Transverse colon (tissue), 4 donors: ENCODE measurements at regions not wholly inside any gene's neighbourhood (a gene's known extent, or its start where the extent isn't known, plus 50 kb on each side); places are given as distances from the start of the nearest gene placed in this dataset.
A peak's percentile ranks its signal among the peaks of the same experiment; 100 is the strongest.
"Not testable (repeated sequence)": the region's sequence is repeated elsewhere in the genome, so short reads cannot be mapped to it uniquely, and the experiment has no call there.

Experiments
- DNase-seq: peaks from one replicate; pipeline ENCODE4 v3.0.0-alpha.2; 2019
- H3K27ac ChIP-seq, 4 donors: fragments of 200-600 bp; sonication (generic); 2 replicates each; pipeline ENCODE4 v1.5.1; 2016 to 2018; ENCODE audit warnings: inconsistent platforms in 4 of 4
- H3K27me3 ChIP-seq: fragments of 200-600 bp; sonication (generic); 2 replicates; pipeline ENCODE4 v1.5.1; 2017; ENCODE audit warnings: inconsistent platforms
- H3K36me3 ChIP-seq, 4 donors: fragments of 200-600 bp; sonication (generic); 2 replicates each; pipeline ENCODE4 v1.5.1; 2017 to 2019; ENCODE audit warnings: inconsistent platforms in 4 of 4
- H3K4me1 ChIP-seq, 4 donors: fragments of 200-600 bp; sonication (generic); 2 replicates each; pipeline ENCODE4 v1.5.1; 2017 to 2020; ENCODE audit warnings: inconsistent platforms in 4 of 4
- H3K4me3 ChIP-seq, 4 donors: fragments of 200-600 bp; sonication (generic); 1 replicate in 1 of 4; 2 replicates in 3 of 4; pipeline versions ENCODE4 v1.5.1 to v1.6.1; 2017 to 2019; ENCODE audit warnings: inconsistent platforms in 4 of 4
- H3K9me3 ChIP-seq, 2 donors: fragments of 200-600 bp; sonication (generic); 2 replicates each; pipeline ENCODE4 v1.5.1; 2017 to 2019; ENCODE audit warnings: inconsistent platforms in 2 of 2
- EP300 ChIP-seq: sonication (generic); formaldehyde crosslinking; IDR thresholded peaks from one replicate; pipeline ENCODE4 v1.6.1; 2017; ENCODE audit warnings: antibody characterized with exemption, low read depth
- POLR2A ChIP-seq: fragments of 450-650 bp; IDR thresholded peaks from one replicate; pipeline ENCODE4 v1.6.1; 2016; ENCODE audit warnings: antibody characterized with exemption, mild to moderate bottlenecking, moderate library complexity
- POLR2AphosphoS5 ChIP-seq, 3 donors: sonication (generic); formaldehyde crosslinking; IDR thresholded peaks; one replicate each; pipeline ENCODE4 v1.6.1; 2016; ENCODE audit warnings: antibody characterized with exemption in 3 of 3
- WGBS, 2 donors: methylation state at CpG; one replicate each; pipeline ENCODE4 v1.1.5; 2018; ENCODE audit warnings: low coverage in 1 of 2; 5-methylcytosine and 5-hydroxymethylcytosine counted together
- in situ Hi-C, 4 donors: fragments of 200-750 bp; cut with MboI; loops; one replicate each; pipeline versions ENCODE4 v1.15.0 to v1.15.1; 2017; ENCODE audit warnings: low sequenced_read_pairs in 3 of 4, low pct_ligation_motif_present in 1 of 4, low pct_unique_long_range_greater_than_20kb in 1 of 4
- intact Hi-C: fragments of 100-400 bp; cut with DNase I; formaldehyde crosslinking; loops from one replicate; pipeline ENCODE4 v1.15.1; 2023; ENCODE audit warnings: low total_unique reads
- TF ChIP-seq, protein P1 (sequence below), 5 experiments: fragments of 200-600 bp in 3 of 5; fragments of 450-650 bp in 2 of 5; sonication (generic) in 3 of 5; IDR thresholded peaks; 1 replicate in 2 of 5; 2 replicates in 3 of 5; pipeline ENCODE4 v1.5.1; 2016 to 2017; ENCODE audit warnings: antibody characterized with exemption in 5 of 5, inconsistent platforms in 3 of 5, mild to moderate bottlenecking in 2 of 5, moderate library complexity in 1 of 5

GRCh38 chr15:24835301-24835700 lies 119.5 kb upstream of the SNRPN start:
- 64 to 70% methylated on average over 1 of the region's 1 CpG for WGBS, 2 donors
- no peak overlapping the region for H3K4me3 ChIP-seq
- in situ Hi-C loops = no loop called here

GRCh38 chr15:24848050-24848449 lies 106.7 kb upstream of the SNRPN start:
- no peaks in the 10 kb centered on the region for H3K4me1 ChIP-seq
- H3K27me3 ChIP-seq = no peaks in the 10 kb centered on the region
- peak overlapping the region in 1 of 4 donors; percentile 32 for H3K4me3 ChIP-seq
- in situ Hi-C loops = no loop called here
- TF ChIP-seq POLR2AphosphoS5 (IDR thresholded peaks at IDR 0.05) (no peak), EP300 (no peak), POLR2A (no peak)
- TF ChIP-seq, protein P1, sequence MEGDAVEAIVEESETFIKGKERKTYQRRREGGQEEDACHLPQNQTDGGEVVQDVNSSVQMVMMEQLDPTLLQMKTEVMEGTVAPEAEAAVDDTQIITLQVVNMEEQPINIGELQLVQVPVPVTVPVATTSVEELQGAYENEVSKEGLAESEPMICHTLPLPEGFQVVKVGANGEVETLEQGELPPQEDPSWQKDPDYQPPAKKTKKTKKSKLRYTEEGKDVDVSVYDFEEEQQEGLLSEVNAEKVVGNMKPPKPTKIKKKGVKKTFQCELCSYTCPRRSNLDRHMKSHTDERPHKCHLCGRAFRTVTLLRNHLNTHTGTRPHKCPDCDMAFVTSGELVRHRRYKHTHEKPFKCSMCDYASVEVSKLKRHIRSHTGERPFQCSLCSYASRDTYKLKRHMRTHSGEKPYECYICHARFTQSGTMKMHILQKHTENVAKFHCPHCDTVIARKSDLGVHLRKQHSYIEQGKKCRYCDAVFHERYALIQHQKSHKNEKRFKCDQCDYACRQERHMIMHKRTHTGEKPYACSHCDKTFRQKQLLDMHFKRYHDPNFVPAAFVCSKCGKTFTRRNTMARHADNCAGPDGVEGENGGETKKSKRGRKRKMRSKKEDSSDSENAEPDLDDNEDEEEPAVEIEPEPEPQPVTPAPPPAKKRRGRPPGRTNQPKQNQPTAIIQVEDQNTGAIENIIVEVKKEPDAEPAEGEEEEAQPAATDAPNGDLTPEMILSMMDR (IDR thresholded peaks at IDR 0.05) = no peak
- no peak for DNase-seq
- 62 to 76% methylated on average over 5 to 24 of the region's 39 CpGs for WGBS, 2 donors
- intact Hi-C loops = no loop called here
- H3K27ac ChIP-seq = peak overlapping the region in 2 of 4 donors; percentile 21 to 49
- no peaks in the 10 kb centered on the region for H3K9me3 ChIP-seq
- no peaks in the 10 kb centered on the region for H3K36me3 ChIP-seq

More at GRCh38 chr15:24835301-24835700, 119.5 kb upstream of the SNRPN start:
- no peaks in the 10 kb centered on the region for H3K36me3 ChIP-seq
- no peaks in the 10 kb centered on the region for H3K9me3 ChIP-seq
- DNase-seq = no peak
- H3K27me3 ChIP-seq = no peaks in the 10 kb centered on the region
- no peaks in the 10 kb centered on the region for H3K4me1 ChIP-seq
- intact Hi-C loops = no loop called here
- no peak overlapping the region for H3K27ac ChIP-seq
- TF ChIP-seq POLR2A (no peak), EP300 (no peak), POLR2AphosphoS5 (IDR thresholded peaks at IDR 0.05) (no peak)
- TF ChIP-seq, protein P1 (IDR thresholded peaks at IDR 0.05) = no peak

- intact Hi-C loops (no loop called here), in situ Hi-C loops (no loop called here)
- no peak overlapping the region for H3K4me3 ChIP-seq
- H3K27ac ChIP-seq = no peak overlapping the region
- H3K9me3 ChIP-seq = no peaks in the 10 kb centered on the region
- TF ChIP-seq EP300 (no peak), POLR2AphosphoS5 (IDR thresholded peaks at IDR 0.05) (no peak), POLR2A (no peak)
- TF ChIP-seq, protein P1 (IDR thresholded peaks at IDR 0.05) = no peak
- peak; percentile 8 for DNase-seq
- WGBS, 2 donors = 47 to 57% methylated on average over 11 to 18 of the region's 18 CpGs
- no peaks in the 10 kb centered on the region for H3K36me3 ChIP-seq
- no peaks in the 10 kb centered on the region for H3K4me1 ChIP-seq
- H3K27me3 ChIP-seq = no peaks in the 10 kb centered on the region
Measured at GRCh38 chr15:24856397-24857390, 98.1 kb upstream of the SNRPN start.

GRCh38 chr15:24857763-24858162 lies 97.0 kb upstream of the SNRPN start:
- no peaks in the 10 kb centered on the region for H3K4me1 ChIP-seq
- in situ Hi-C loops = no loop called here
- H3K36me3 ChIP-seq = no peaks in the 10 kb centered on the region
- intact Hi-C loops = no loop called here
- no peak for DNase-seq
- H3K27me3 ChIP-seq = no peaks in the 10 kb centered on the region
- WGBS, 2 donors = 50 to 62% methylated on average over 4 to 5 of the region's 5 CpGs
- TF ChIP-seq EP300 (no peak), POLR2A (no peak), POLR2AphosphoS5 (IDR thresholded peaks at IDR 0.05) (no peak)
- TF ChIP-seq, protein P1 (IDR thresholded peaks at IDR 0.05) = no peak
- no peak overlapping the region for H3K27ac ChIP-seq
- no peak overlapping the region for H3K4me3 ChIP-seq
- no peaks in the 10 kb centered on the region for H3K9me3 ChIP-seq

- intact Hi-C loops, H3K4me3 ChIP-seq, H3K4me1 ChIP-seq, H3K36me3 ChIP-seq, in situ Hi-C loops, DNase-seq, H3K9me3 ChIP-seq, H3K27me3 ChIP-seq: not testable (repeated sequence)
- peak overlapping the region in 1 of 4 donors; percentile 5 for H3K27ac ChIP-seq
- 76 to 89% methylated on average over 4 of the region's 4 CpGs for WGBS, 2 donors
Measured at GRCh38 chr15:24858183-24858582, 96.6 kb upstream of the SNRPN start.
